WI38 (cell line): ENCODE measurements at regions not wholly inside any gene's neighbourhood (a gene's known extent, or its start where the extent isn't known, plus 50 kb on each side); places are given as distances from the start of the nearest gene placed in this dataset.

Experiments used
- H3K4me3 ChIP-seq: 2 replicates; pipeline ENCODE4 v1.5.1; 2011; ENCODE audit warnings: low read depth, mild to moderate bottlenecking, control low read depth, low read length
- TF ChIP-seq, protein P1 (sequence below): IDR thresholded peaks from 2 replicates; pipeline ENCODE4 v1.5.1; 2012; ENCODE audit warnings: low read depth, mild to moderate bottlenecking, control low read depth, low read length

- H3K4me3 ChIP-seq: no peak overlapping the region
- TF ChIP-seq, protein P1, sequence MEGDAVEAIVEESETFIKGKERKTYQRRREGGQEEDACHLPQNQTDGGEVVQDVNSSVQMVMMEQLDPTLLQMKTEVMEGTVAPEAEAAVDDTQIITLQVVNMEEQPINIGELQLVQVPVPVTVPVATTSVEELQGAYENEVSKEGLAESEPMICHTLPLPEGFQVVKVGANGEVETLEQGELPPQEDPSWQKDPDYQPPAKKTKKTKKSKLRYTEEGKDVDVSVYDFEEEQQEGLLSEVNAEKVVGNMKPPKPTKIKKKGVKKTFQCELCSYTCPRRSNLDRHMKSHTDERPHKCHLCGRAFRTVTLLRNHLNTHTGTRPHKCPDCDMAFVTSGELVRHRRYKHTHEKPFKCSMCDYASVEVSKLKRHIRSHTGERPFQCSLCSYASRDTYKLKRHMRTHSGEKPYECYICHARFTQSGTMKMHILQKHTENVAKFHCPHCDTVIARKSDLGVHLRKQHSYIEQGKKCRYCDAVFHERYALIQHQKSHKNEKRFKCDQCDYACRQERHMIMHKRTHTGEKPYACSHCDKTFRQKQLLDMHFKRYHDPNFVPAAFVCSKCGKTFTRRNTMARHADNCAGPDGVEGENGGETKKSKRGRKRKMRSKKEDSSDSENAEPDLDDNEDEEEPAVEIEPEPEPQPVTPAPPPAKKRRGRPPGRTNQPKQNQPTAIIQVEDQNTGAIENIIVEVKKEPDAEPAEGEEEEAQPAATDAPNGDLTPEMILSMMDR: no peak
Observed at GRCh38 chr18:60891936-60892335, 441.3 kb upstream of the CDH20 start.

- H3K4me3 ChIP-seq: no peak overlapping the region
- TF ChIP-seq, protein P1: no peak
Observed at GRCh38 chr18:60892441-60892840, 440.8 kb upstream of the CDH20 start.

GRCh38 chr18:60892855-60893254, 440.4 kb upstream of the CDH20 start:
- H3K4me3 ChIP-seq: no peak overlapping the region
- TF ChIP-seq, protein P1: no peak

- no peak overlapping the region for H3K4me3 ChIP-seq
- TF ChIP-seq, protein P1: no peak
Observed at GRCh38 chr18:60893355-60894097, 439.7 kb upstream of the CDH20 start.

GRCh38 chr18:60894254-60894945, 438.8 kb upstream of the CDH20 start:
- TF ChIP-seq, protein P1: no peak
- no peak overlapping the region for H3K4me3 ChIP-seq

GRCh38 chr18:60895181-60895580, 438.0 kb upstream of the CDH20 start:
- TF ChIP-seq, protein P1: no peak
- H3K4me3 ChIP-seq: no peak overlapping the region

- TF ChIP-seq, protein P1: no peak
- no peak overlapping the region for H3K4me3 ChIP-seq
Observed at GRCh38 chr18:60898111-60898510, 435.1 kb upstream of the CDH20 start.
